Esophagus squamous epithelium (tissue), 5 donors: ENCODE measurements at regions not wholly inside any gene's neighbourhood (a gene's known extent, or its start where the extent isn't known, plus 50 kb on each side); places are given as distances from the start of the nearest gene placed in this dataset.

Experiments
- DNase-seq: peaks from one replicate; lab custom pipeline; 2025; lab: John Stamatoyannopoulos, UW
- H3K27ac ChIP-seq, 4 donors: fragments of 200-600 bp; sonication (generic); one replicate each; pipeline ENCODE4 v1.5.1; 2016 to 2019; ENCODE audit warnings: mild to moderate bottlenecking in 1 of 4
- H3K27me3 ChIP-seq, 4 donors: fragments of 200-600 bp; sonication (generic); 1 replicate in 3 of 4; 2 replicates in 1 of 4; pipeline versions ENCODE4 v1.5.1 to v1.6.0; 2017 to 2021; ENCODE audit warnings: antibody characterized with exemption in 1 of 4
- H3K36me3 ChIP-seq, 3 donors: fragments of 200-600 bp; sonication (generic); one replicate each; pipeline ENCODE4 v1.5.1; 2016 to 2019
- H3K4me1 ChIP-seq, 3 donors: fragments of 200-600 bp; sonication (generic); one replicate each; pipeline ENCODE4 v1.5.1; 2017 to 2019
- H3K4me3 ChIP-seq, 4 donors: fragments of 200-600 bp; sonication (generic); 1 replicate in 3 of 4; 2 replicates in 1 of 4; pipeline ENCODE4 v1.5.1; 2016 to 2019; ENCODE audit warnings: mild to moderate bottlenecking in 2 of 4, moderate library complexity in 1 of 4
- H3K9me3 ChIP-seq, 3 donors: fragments of 200-600 bp; sonication (generic); one replicate each; pipeline ENCODE4 v1.5.1; 2016 to 2019
- POLR2A ChIP-seq, 4 donors: fragments of 450-650 bp; IDR thresholded peaks; one replicate each; pipeline ENCODE4 v1.6.1; 2017; ENCODE audit warnings: antibody characterized with exemption in 4 of 4, mild to moderate bottlenecking in 4 of 4, moderate library complexity in 3 of 4
- WGBS, 2 donors: methylation state at CpG; one replicate each; pipeline ENCODE4 v1.1.5; 2018; 5-methylcytosine and 5-hydroxymethylcytosine counted together
- intact Hi-C: fragments of 100-400 bp; cut with DNase I; formaldehyde crosslinking; loops from one replicate; pipeline ENCODE4 v1.15.0; 2022
- TF ChIP-seq, protein P1 (sequence below), 6 experiments: fragments of 450-650 bp in 4 of 6; fragments of 200-600 bp in 2 of 6; sonication (generic) in 2 of 6; IDR thresholded peaks; one replicate each; pipeline ENCODE4 v1.5.1; 2016 to 2019; ENCODE audit warnings: antibody characterized with exemption in 6 of 6, mild to moderate bottlenecking in 4 of 6, moderate library complexity in 4 of 6
- donor health status: DM: yes; HTN: yes; CAD: no.

- DNase-seq: no peak
- Histone ChIP-seq H3K27ac (no peak overlapping the region), H3K4me1 (peaks cover 0 to 7% (median 0%) of the 10 kb centered on the region in 3 donors), H3K36me3 (no peaks in the 10 kb centered on the region), H3K4me3 (no peak overlapping the region), H3K27me3 (peaks cover 0 to 10% (median 0%) of the 10 kb centered on the region in 4 donors), H3K9me3 (no peaks in the 10 kb centered on the region)
- TF ChIP-seq, protein P1, sequence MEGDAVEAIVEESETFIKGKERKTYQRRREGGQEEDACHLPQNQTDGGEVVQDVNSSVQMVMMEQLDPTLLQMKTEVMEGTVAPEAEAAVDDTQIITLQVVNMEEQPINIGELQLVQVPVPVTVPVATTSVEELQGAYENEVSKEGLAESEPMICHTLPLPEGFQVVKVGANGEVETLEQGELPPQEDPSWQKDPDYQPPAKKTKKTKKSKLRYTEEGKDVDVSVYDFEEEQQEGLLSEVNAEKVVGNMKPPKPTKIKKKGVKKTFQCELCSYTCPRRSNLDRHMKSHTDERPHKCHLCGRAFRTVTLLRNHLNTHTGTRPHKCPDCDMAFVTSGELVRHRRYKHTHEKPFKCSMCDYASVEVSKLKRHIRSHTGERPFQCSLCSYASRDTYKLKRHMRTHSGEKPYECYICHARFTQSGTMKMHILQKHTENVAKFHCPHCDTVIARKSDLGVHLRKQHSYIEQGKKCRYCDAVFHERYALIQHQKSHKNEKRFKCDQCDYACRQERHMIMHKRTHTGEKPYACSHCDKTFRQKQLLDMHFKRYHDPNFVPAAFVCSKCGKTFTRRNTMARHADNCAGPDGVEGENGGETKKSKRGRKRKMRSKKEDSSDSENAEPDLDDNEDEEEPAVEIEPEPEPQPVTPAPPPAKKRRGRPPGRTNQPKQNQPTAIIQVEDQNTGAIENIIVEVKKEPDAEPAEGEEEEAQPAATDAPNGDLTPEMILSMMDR (IDR thresholded peaks at IDR 0.05): no peak
- no peak for TF ChIP-seq POLR2A (IDR thresholded peaks at IDR 0.05)
- WGBS, 2 donors: 51 to 72% methylated on average over 2 of the region's 2 CpGs
- intact Hi-C loops: no loop called here
Observed at GRCh38 chr5:10828241-10828640, 67.2 kb upstream of the DAP start.

DNA sequence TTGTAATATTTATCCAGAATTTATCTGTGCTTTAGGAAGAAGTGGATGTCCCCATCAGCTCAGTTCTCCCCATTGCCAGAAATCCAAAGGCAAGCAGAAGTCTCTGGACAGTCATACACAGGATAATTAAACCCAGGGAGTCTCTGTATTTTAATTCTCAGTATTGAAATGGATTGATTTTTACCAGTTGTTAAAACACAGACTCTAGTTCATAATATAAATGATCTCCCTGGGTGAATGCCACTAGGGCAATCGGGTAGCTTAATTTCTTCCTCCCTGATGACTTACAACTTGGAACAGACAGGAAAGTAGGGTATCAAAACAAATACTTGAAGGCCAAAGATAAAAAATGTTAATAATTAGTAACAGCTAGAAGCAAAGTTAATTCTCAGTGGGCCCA, 66.5 kb upstream of the DAP start:
- TF ChIP-seq, protein P1 (IDR thresholded peaks at IDR 0.05): no peak
- TF ChIP-seq POLR2A (IDR thresholded peaks at IDR 0.05): no peak
- 56 to 59% methylated on average over 1 of the region's 1 CpG for WGBS, 2 donors
- Histone ChIP-seq H3K4me1 (no peaks in the 10 kb centered on the region), H3K9me3 (no peaks in the 10 kb centered on the region), H3K36me3 (no peaks in the 10 kb centered on the region), H3K4me3 (no peak overlapping the region), H3K27me3 (peaks cover 0 to 13% (median 0%) of the 10 kb centered on the region in 4 donors), H3K27ac (no peak overlapping the region)
- intact Hi-C loops: no loop called here
- no peak for DNase-seq

DNA sequence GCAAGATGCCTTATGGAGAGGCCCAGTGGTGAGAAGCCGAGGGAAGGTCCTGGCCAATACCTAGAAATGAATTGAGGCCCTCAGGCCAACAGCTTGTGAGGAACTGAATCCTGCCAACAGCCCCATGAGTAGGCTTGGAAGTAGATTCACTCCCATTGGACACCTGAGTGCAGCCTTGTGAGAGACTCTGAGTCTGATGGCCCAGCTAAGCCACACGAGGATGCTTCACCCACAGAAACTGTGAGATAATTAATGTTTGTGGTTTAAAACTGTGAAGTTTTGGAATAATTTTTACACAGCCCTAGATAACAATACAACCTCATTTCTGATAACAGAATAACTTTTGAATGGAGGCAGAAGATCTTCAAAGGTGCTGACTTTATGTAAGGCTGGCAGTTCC, 65.9 kb upstream of the DAP start:
- intact Hi-C loops: no loop called here
- no peak overlapping the region for H3K4me3 ChIP-seq
- TF ChIP-seq, protein P1 (IDR thresholded peaks at IDR 0.05): no peak
- TF ChIP-seq POLR2A (IDR thresholded peaks at IDR 0.05): no peak
- no peaks in the 10 kb centered on the region for H3K36me3 ChIP-seq
- peaks cover 0 to 13% (median 0%) of the 10 kb centered on the region in 4 donors for H3K27me3 ChIP-seq
- WGBS, 2 donors: 80% methylated on average over 2 of the region's 2 CpGs
- H3K4me1 ChIP-seq: no peaks in the 10 kb centered on the region
- H3K9me3 ChIP-seq: no peaks in the 10 kb centered on the region
- DNase-seq: no peak
- no peak overlapping the region for H3K27ac ChIP-seq

- no peak overlapping the region for H3K4me3 ChIP-seq
- 72 to 74% methylated on average over 4 of the region's 4 CpGs for WGBS, 2 donors
- H3K36me3 ChIP-seq: no peaks in the 10 kb centered on the region
- no peak overlapping the region for H3K27ac ChIP-seq
- TF ChIP-seq POLR2A (IDR thresholded peaks at IDR 0.05): no peak
- TF ChIP-seq, protein P1 (IDR thresholded peaks at IDR 0.05): no peak
- H3K4me1 ChIP-seq: no peaks in the 10 kb centered on the region
- no peaks in the 10 kb centered on the region for H3K9me3 ChIP-seq
- DNase-seq: no peak
- peaks cover 0 to 13% (median 0%) of the 10 kb centered on the region in 4 donors for H3K27me3 ChIP-seq
- intact Hi-C loops: no loop called here
Observed at GRCh38 chr5:10825897-10826644, 65.0 kb upstream of the DAP start.

GRCh38 chr5:10812218-10812617, 51.2 kb upstream of the DAP start:
- H3K27me3 ChIP-seq: peaks cover 0 to 13% (median 0%) of the 10 kb centered on the region in 4 donors
- WGBS, 2 donors: 83 to 100% methylated on average over 1 of the region's 1 CpG
- intact Hi-C loops: no loop called here
- no peak overlapping the region for H3K4me3 ChIP-seq
- H3K9me3 ChIP-seq: no peaks in the 10 kb centered on the region
- no peak for DNase-seq
- H3K4me1 ChIP-seq: no peaks in the 10 kb centered on the region
- H3K27ac ChIP-seq: no peak overlapping the region
- no peaks in the 10 kb centered on the region for H3K36me3 ChIP-seq
- no peak for TF ChIP-seq POLR2A (IDR thresholded peaks at IDR 0.05)
- TF ChIP-seq, protein P1 (IDR thresholded peaks at IDR 0.05): no peak
